ENCODE measurements at regions not wholly inside any gene's neighbourhood (a gene's known extent, or its start where the extent isn't known, plus 50 kb on each side); places are given as distances from the start of the nearest gene placed in this dataset.

DNA sequence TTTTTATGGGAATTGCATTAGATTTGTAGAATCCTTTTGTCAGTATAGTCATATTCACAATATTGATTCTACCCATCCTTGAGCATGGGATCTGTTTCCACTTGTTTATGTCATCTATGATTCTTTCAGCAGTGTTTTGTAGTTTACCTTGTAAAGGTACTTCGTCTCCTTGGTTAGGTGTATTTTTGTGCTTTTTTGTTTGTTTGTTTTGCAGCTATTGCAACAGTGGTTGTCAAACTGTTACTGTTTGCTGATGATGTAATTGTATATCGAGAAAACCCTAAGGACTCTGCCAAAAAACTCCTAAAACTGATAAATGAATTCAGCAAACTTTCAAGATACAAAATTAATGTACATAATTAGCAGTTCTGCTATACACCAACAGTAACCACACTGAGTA lies 127.9 kb upstream of the AR start:
- TF ChIP-seq, protein P1, sequence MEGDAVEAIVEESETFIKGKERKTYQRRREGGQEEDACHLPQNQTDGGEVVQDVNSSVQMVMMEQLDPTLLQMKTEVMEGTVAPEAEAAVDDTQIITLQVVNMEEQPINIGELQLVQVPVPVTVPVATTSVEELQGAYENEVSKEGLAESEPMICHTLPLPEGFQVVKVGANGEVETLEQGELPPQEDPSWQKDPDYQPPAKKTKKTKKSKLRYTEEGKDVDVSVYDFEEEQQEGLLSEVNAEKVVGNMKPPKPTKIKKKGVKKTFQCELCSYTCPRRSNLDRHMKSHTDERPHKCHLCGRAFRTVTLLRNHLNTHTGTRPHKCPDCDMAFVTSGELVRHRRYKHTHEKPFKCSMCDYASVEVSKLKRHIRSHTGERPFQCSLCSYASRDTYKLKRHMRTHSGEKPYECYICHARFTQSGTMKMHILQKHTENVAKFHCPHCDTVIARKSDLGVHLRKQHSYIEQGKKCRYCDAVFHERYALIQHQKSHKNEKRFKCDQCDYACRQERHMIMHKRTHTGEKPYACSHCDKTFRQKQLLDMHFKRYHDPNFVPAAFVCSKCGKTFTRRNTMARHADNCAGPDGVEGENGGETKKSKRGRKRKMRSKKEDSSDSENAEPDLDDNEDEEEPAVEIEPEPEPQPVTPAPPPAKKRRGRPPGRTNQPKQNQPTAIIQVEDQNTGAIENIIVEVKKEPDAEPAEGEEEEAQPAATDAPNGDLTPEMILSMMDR (IDR thresholded peaks at IDR 0.05): no peak
- TF ChIP-seq POLR2AphosphoS5 (IDR thresholded peaks at IDR 0.05; ENCODE audit: low read depth, low read length): no peak
- TF ChIP-seq CHD2 (IDR thresholded peaks at IDR 0.05; ENCODE audit: low read length, partially characterized antibody): no peak
- TF ChIP-seq NFIC (IDR thresholded peaks at IDR 0.05; ENCODE audit: borderline replicate concordance): no peak
- no peak for TF ChIP-seq TAF1 (IDR thresholded peaks at IDR 0.05; ENCODE audit: borderline replicate concordance, low read depth, low read length)
- no peak for TF ChIP-seq RFX5 (IDR thresholded peaks at IDR 0.05; ENCODE audit: low read length)
- no peak for TF ChIP-seq EZH2phosphoT487 (IDR thresholded peaks at IDR 0.05; ENCODE audit: borderline replicate concordance, low read depth)
- TF ChIP-seq GABPA (IDR thresholded peaks at IDR 0.05; ENCODE audit: low read depth): no peak
- no peak for TF ChIP-seq NRF1 (IDR thresholded peaks at IDR 0.05; ENCODE audit: low read depth, low read length)
- no peak for TF ChIP-seq MXI1 (IDR thresholded peaks at IDR 0.05; ENCODE audit: low read depth, low read length)
- no peak for TF ChIP-seq SMC3 (IDR thresholded peaks at IDR 0.05; ENCODE audit: low read depth, low read length)
